Nephron progenitor cell (in vitro differentiated cells): ENCODE measurements at regions not wholly inside any gene's neighbourhood (a gene's known extent, or its start where the extent isn't known, plus 50 kb on each side); places are given as distances from the start of the nearest gene placed in this dataset.

Source experiments
- DNase-seq: peaks from one replicate; pipeline ENCODE4 v3.0.0; 2021
- H3K27ac Mint-ChIP-seq: 2 replicates; pipeline ENCODE4 v1.8.0; 2021; ENCODE audit warnings: mild to moderate bottlenecking, moderate library complexity, mixed read lengths
- H3K27me3 Mint-ChIP-seq: 2 replicates; pipeline ENCODE4 v1.8.0; 2021; ENCODE audit warnings: mild to moderate bottlenecking, low read depth, mixed read lengths; ENCODE audit not compliant: poor library complexity
- H3K36me3 Mint-ChIP-seq: 2 replicates; pipeline ENCODE4 v1.8.0; 2021; ENCODE audit warnings: low read depth, mixed read lengths
- H3K4me1 Mint-ChIP-seq: 2 replicates; pipeline ENCODE4 v1.8.0; 2021; ENCODE audit warnings: mixed read lengths
- H3K4me3 Mint-ChIP-seq: 2 replicates; pipeline ENCODE4 v1.8.0; 2021; ENCODE audit warnings: mild to moderate bottlenecking, moderate library complexity, mixed read lengths
- H3K9me3 Mint-ChIP-seq: 2 replicates; pipeline ENCODE4 v1.8.0; 2021; ENCODE audit warnings: mild to moderate bottlenecking, moderate library complexity, mixed read lengths
- CTCF ChIP-seq: fragments of 200-600 bp; sonication (generic); IDR thresholded peaks from 2 replicates; pipeline ENCODE4 v1.5.0; 2021; ENCODE audit warnings: antibody characterized with exemption

GRCh38 chr21:19011451-19011850 lies 607.9 kb upstream of the TMPRSS15 start:
- H3K4me1 Mint-ChIP-seq: peaks cover 8% of the 10 kb centered on the region
- no peak overlapping the region for H3K27ac Mint-ChIP-seq
- no peak for TF ChIP-seq CTCF
- H3K9me3 Mint-ChIP-seq: no peaks in the 10 kb centered on the region
- H3K36me3 Mint-ChIP-seq: no peaks in the 10 kb centered on the region
- no peak for DNase-seq
- H3K4me3 Mint-ChIP-seq: no peak overlapping the region
- no peaks in the 10 kb centered on the region for H3K27me3 Mint-ChIP-seq

GRCh38 chr21:19013916-19014315 lies 610.3 kb upstream of the TMPRSS15 start:
- no peaks in the 10 kb centered on the region for H3K4me1 Mint-ChIP-seq
- no peaks in the 10 kb centered on the region for H3K27me3 Mint-ChIP-seq
- H3K4me3 Mint-ChIP-seq: no peak overlapping the region
- H3K27ac Mint-ChIP-seq: no peak overlapping the region
- no peak for DNase-seq
- H3K36me3 Mint-ChIP-seq: no peaks in the 10 kb centered on the region
- H3K9me3 Mint-ChIP-seq: no peaks in the 10 kb centered on the region
- no peak for TF ChIP-seq CTCF

GRCh38 chr21:19018529-19018928 lies 614.9 kb upstream of the TMPRSS15 start:
- H3K4me3 Mint-ChIP-seq: no peak overlapping the region
- TF ChIP-seq CTCF: no peak
- H3K36me3 Mint-ChIP-seq: no peaks in the 10 kb centered on the region
- no peaks in the 10 kb centered on the region for H3K9me3 Mint-ChIP-seq
- no peaks in the 10 kb centered on the region for H3K27me3 Mint-ChIP-seq
- no peak for DNase-seq
- H3K4me1 Mint-ChIP-seq: no peaks in the 10 kb centered on the region
- H3K27ac Mint-ChIP-seq: no peak overlapping the region

GRCh38 chr21:19022978-19023377 lies 619.4 kb upstream of the TMPRSS15 start:
- Mint-ChIP-seq H3K27me3 (no peaks in the 10 kb centered on the region), H3K4me1 (no peaks in the 10 kb centered on the region), H3K27ac (no peak overlapping the region), H3K9me3 (no peaks in the 10 kb centered on the region), H3K4me3 (no peak overlapping the region), H3K36me3 (no peaks in the 10 kb centered on the region)
- TF ChIP-seq CTCF: no peak
- no peak for DNase-seq

- H3K27ac Mint-ChIP-seq: no peak overlapping the region
- TF ChIP-seq CTCF: no peak
- H3K4me1 Mint-ChIP-seq: no peaks in the 10 kb centered on the region
- H3K27me3 Mint-ChIP-seq: no peaks in the 10 kb centered on the region
- H3K9me3 Mint-ChIP-seq: no peaks in the 10 kb centered on the region
- H3K36me3 Mint-ChIP-seq: no peaks in the 10 kb centered on the region
- H3K4me3 Mint-ChIP-seq: no peak overlapping the region
- DNase-seq: no peak
Observed at GRCh38 chr21:19026911-19027310, 623.3 kb upstream of the TMPRSS15 start.

- Mint-ChIP-seq H3K27me3 (no peaks in the 10 kb centered on the region), H3K27ac (no peak overlapping the region), H3K36me3 (no peaks in the 10 kb centered on the region), H3K9me3 (no peaks in the 10 kb centered on the region), H3K4me1 (no peaks in the 10 kb centered on the region), H3K4me3 (no peak overlapping the region)
- DNase-seq: no peak
- no peak for TF ChIP-seq CTCF
Observed at GRCh38 chr21:19029816-19030215, 626.2 kb upstream of the TMPRSS15 start.
